ENCODE measurements at regions not wholly inside any gene's neighbourhood (a gene's known extent, or its start where the extent isn't known, plus 50 kb on each side); places are given as distances from the start of the nearest gene placed in this dataset.

DNA sequence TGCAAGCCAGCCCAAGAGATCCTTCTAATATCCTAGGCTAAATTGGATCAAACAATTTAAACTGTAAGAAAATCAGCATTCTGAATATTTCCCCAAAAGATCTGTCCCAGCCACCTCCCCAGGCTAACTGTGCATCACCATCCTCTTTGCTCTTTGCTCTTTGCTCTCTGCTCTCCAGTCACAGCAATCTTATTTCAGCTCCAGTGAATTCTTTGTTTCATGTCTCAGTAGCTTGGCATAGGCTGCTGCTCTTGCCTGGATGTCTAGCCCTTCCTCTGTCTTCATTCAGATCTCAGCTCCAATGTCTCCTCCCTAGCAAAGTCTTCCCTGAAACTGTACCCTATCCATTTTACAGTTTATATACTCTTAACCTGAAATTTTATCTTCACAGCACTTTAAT is 399.8 kb upstream of the USP15 start:
- in situ Hi-C loops (cut with HindIII; ENCODE audit: low pct_ligation_motif_present, low pct_unique_long_range_greater_than_20kb, low sequenced_read_pairs): no loop called here
- DNase-seq: no peak

DNA sequence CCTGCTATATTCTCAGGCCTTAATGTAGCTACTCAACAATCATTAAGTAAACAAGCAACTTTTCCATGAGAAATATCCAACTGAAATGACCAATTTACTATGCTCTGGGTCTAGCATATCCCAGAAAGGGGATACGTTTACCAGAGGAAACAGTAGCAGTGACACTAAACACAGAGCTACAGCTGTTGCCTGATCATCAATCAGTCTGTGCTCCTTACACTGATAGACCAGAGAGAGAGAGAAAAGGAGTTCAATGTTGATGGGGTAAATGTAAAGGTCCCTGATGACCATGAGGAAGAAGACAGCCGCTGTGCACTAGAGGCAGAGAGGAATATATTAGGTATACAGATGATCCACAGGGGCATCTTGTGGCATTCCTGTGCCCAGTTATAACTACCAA is 397.2 kb upstream of the USP15 start:
- no peak for DNase-seq
- in situ Hi-C loops (cut with HindIII; ENCODE audit: low pct_ligation_motif_present, low pct_unique_long_range_greater_than_20kb, low sequenced_read_pairs): no loop called here

DNA sequence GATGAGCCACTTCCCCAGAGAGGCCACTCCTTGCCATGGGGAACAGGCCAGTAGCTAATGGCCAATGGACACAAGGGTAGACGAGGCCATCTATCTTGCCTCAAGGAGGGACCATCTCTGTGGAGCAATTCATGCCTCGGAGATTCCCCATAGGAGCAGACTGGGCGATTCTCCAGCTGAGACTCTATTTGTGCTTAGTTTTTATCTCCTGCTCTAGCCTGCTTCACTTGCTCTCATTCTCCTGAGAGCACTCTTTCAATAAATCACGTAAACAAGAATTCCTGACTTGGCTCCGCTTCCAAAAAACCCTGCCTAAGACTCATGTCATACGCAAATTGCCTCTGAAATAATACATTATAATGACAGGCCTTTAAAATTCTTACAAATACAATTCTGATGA is 396.4 kb upstream of the USP15 start:
- no peak for DNase-seq
- in situ Hi-C loops (cut with HindIII; ENCODE audit: low pct_ligation_motif_present, low pct_unique_long_range_greater_than_20kb, low sequenced_read_pairs): no loop called here

DNA sequence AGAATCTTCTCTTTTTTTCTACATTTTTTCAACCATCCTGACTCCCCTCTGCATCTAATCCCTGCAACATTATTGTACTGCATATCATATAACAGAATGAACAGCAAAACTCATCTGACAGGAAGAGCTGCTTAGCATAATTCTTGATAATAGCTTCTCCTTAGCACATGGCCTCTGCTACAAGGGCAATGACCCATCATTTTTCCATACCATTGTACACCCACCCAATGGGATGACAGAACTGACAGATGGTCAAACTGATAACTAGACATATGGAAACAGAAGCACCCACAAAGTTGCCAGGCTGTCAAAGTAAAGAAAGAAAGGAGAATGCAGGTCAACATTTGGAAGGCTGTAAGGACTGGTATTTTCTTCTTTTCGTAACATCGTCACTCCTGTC is 390.4 kb upstream of the USP15 start:
- in situ Hi-C loops (cut with HindIII; ENCODE audit: low pct_ligation_motif_present, low pct_unique_long_range_greater_than_20kb, low sequenced_read_pairs): no loop called here
- no peak for DNase-seq

DNA sequence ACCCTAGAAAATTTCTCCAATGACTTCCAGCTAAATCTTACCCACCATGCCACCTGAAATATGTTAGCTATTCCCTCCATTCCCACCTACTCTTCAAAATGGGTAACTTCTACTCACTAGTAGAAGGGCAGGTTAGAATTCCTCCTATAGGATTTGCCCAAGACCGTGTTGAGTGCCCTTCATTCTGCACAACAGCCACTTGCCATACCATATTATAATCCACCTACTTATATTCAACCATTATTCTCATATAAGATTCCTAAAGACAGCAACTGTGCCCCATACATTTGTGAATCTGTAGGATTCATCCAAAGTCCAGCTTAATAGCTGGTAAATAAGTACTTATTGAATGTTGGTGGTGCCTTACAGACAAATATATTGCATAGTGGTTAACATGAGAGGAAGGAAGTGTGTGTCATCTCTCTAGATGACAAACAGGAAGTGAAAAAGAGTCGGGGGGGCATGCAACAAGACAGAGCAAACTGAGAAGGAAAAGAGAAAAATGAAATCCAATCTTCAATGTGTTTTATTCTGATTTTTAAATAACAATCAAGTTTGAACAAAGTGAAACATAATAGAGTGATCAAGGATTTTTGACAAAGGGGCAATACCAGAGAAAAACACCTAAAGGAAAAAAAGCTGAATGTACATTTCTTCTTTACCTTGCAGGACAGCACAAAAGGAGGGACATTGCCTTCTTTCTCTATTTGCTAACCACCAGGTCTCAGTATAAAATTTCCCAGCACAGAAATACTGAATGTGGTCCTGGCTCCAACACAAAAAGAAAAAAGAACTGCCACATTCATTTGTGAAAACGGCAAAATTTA is 389.3 kb upstream of the USP15 start:
- DNase-seq: no peak
- in situ Hi-C loops (cut with HindIII; ENCODE audit: low pct_ligation_motif_present, low pct_unique_long_range_greater_than_20kb, low sequenced_read_pairs): no loop called here

DNA sequence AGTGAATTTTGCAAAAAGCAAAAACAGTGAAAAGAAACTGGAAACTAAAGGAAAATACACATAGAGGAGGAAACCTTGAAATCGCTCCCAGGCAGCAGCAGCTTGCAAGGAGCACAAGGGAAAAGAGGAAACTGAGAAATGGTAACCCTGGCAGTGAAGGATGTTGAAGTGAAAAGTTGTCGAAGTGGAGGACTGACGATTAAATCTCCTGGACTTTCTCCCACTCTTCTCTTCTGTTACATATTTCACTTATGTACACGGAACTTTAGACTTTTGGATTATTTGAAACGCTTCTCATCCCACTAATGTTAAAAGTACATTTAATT is 388.8 kb upstream of the USP15 start:
- in situ Hi-C loops (cut with HindIII; ENCODE audit: low pct_ligation_motif_present, low pct_unique_long_range_greater_than_20kb, low sequenced_read_pairs): no loop called here
- no peak for DNase-seq

DNA sequence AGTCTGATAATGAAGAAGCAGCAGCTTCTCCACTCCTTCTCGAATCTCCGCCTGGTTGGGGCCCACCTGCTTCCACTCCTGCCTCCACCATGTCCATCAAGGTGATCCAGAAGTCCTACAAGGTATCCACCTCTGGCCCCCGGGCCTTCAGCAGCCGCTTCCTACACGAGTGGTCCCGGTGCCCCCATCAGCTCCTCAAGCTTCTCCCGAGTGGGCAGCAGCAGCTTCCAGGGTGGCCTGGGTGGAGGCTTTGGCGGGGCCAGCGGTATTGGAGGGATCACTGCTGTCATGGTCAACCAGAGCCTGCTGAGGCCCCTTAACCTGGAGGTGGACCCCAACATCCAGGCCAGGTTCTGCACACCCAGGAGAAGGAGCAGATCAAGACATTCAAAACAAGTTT is 381.0 kb upstream of the USP15 start:
- DNase-seq: no peak
- in situ Hi-C loops (cut with HindIII; ENCODE audit: low pct_ligation_motif_present, low pct_unique_long_range_greater_than_20kb, low sequenced_read_pairs): no loop called here

DNA sequence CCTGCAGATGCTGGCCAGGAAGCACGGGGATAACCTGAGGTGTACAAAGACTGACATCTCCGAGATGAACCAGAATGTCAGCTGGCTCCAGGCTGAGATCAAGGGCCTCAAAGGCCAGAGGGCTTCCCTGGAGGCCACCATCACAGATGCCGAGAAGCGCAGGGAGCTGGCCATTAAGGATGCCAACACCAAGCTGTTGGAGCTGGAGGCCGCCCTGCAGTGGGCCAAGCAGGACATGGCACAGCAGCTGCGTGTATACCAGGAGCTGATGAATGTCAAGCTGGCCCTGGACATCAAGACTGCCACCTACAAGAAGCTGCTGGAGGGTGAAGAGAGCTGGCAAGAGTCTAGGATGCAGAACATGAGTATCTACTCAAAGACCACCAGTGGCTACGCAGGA is 380.0 kb upstream of the USP15 start:
- in situ Hi-C loops (cut with HindIII; ENCODE audit: low pct_ligation_motif_present, low pct_unique_long_range_greater_than_20kb, low sequenced_read_pairs): no loop called here
- no peak for DNase-seq

DNA sequence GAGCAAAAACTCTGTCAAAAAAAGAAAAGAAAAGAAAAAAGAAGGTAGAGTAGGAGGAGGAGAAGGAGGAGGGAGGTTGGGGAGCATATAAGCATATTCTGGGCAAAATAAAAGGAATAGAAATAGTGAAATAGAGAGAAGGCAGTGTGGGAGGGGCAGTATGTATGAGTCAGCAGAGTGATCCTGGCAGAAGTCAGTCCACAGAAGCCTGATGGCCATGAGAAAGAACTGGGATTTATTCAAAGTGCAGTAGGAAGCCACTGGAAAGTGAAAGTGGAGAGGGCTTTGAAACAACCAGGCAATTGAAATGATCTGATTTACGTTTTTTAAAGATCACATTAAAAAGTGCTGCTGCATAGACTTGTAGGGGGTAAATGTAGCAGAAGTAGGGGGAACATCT is 368.6 kb upstream of the USP15 start:
- no peak for DNase-seq
- in situ Hi-C loops (cut with HindIII; ENCODE audit: low pct_ligation_motif_present, low pct_unique_long_range_greater_than_20kb, low sequenced_read_pairs): no loop called here

DNA sequence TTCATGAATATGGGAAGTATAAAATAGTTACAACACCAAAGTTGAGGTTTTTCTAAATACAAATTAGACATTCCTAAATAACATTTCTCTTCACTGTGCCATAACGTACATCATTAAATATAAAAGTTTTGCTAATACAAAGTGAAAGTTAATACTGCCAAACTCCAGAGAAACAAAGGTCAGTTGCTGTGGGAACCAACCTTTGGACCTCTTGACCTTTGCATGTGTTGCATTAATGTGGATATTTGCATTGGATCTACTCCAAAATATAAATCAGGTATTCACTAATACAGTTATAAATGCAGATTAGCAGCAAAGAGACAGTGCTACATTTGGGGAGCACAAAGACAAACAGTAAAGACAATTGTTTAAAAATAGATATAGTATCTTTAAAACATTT is 366.0 kb upstream of the USP15 start:
- DNase-seq: no peak
- in situ Hi-C loops (cut with HindIII; ENCODE audit: low pct_ligation_motif_present, low pct_unique_long_range_greater_than_20kb, low sequenced_read_pairs): no loop called here

DNA sequence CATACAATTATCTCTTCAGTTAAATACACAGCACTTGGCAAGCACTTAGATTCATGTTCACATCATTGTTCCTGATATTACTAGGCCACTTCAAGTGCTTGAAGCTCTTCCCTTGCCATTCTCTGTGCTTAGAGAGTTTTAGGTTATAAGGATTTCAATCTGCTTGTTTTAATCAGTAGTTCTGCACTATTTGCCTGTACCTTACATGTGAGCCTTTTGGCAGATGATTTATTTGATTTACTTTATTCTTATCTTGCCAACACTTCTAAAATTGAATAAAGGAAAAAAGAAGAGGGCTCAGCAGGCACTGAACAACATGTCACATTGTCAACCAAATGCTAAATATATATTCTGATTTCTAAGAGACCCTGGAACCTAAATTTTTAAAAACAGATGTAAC is 363.8 kb upstream of the USP15 start:
- in situ Hi-C loops (cut with HindIII; ENCODE audit: low pct_ligation_motif_present, low pct_unique_long_range_greater_than_20kb, low sequenced_read_pairs): no loop called here
- DNase-seq: no peak

DNA sequence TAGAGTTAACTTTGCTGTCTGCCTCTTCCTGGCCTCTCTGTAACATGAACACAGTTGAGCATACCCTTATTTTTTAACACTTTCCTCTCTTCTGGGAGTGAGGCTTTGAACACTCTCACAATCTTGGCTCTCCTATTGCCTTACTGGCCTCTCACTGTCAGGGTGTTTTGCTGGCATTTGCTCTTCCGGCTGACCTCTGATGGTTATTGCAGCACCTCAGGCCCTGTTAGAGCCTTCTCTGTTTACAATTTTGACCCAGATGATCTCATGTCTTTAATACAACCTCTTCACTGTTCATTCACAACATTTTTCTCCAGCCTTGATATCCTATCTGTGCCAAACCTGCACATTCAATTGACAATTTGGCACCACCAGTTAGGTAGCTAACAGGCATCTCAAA is 357.8 kb upstream of the USP15 start:
- no peak for DNase-seq
- in situ Hi-C loops (cut with HindIII; ENCODE audit: low pct_ligation_motif_present, low pct_unique_long_range_greater_than_20kb, low sequenced_read_pairs): no loop called here

DNA sequence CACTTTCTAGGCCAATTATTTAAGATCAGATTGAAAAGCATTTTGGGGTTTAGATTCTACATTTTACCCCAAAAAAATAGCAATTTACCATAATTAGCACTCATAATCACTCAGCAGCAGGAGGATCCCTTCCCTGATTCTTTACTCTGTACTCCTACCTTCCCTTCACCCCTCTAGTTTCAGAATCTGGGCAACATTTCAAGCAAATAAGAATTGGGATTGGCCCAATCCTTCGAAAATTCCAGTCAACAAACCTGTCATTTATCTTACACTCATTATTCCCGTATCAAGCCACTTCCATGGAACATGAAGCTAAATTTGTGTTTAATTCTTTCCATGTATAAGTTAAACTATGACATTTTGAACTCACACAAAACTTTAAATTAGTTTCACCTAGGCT is 349.1 kb upstream of the USP15 start:
- in situ Hi-C loops (cut with HindIII; ENCODE audit: low pct_ligation_motif_present, low pct_unique_long_range_greater_than_20kb, low sequenced_read_pairs): no loop called here
- DNase-seq: no peak

DNA sequence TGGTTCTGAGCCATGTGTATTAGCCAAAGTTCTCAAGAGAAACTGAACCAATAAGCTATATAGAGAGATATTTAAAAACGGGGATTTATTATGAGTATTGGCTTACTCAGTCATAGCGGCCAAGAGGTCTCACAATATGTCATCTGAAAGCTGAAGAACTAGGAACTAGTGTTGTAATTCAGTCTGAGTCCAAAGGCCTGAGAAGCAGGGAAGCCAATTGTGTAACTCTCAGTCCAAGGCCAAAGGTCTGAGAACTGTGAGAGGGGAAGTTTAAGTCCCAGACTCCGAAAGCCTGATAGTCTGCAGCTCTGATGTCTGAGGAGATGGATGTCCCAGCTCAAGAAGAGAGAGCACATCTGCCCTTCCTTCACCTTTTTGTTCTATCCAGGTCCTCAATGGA is 344.8 kb upstream of the USP15 start:
- in situ Hi-C loops (cut with HindIII; ENCODE audit: low pct_ligation_motif_present, low pct_unique_long_range_greater_than_20kb, low sequenced_read_pairs): no loop called here
- DNase-seq: no peak

DNA sequence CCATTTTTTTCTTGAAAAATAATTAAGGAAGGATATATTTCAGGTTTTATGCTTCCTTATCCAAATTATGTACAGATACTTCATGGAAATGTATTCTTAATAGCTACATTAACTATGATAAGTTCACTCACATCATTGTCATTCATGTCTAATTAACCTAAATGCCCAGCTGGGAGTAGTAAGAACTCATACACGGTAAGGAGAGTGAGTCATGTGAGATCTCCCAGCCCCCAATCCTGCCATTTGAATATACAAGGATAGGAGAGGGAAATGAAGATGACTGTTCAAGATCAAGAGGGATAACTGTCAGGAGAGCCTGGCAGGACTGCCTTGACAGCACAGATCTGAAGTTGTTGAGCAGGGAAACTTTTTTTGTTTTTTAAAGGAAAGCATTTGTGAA is 343.4 kb upstream of the USP15 start:
- DNase-seq: no peak
- in situ Hi-C loops (cut with HindIII; ENCODE audit: low pct_ligation_motif_present, low pct_unique_long_range_greater_than_20kb, low sequenced_read_pairs): no loop called here

DNA sequence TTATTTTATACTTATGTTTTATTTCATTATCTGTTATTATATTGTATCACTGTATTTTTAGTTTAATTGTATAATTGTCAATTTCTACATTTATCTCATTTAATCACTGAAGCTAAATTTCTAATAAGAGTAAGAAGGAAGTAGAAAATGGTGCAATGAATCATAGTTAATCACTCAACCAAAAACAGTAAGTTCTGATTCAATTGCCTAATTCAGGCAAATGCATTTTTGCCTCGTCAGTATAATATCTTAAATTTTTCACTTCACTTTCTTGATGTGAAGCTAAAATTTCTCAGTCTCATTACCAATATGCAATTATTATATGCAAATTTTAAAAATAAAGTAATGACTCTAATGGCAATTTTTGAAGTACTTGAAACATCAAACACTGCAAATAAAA is 340.5 kb upstream of the USP15 start:
- DNase-seq: no peak
- in situ Hi-C loops (cut with HindIII; ENCODE audit: low pct_ligation_motif_present, low pct_unique_long_range_greater_than_20kb, low sequenced_read_pairs): no loop called here

DNA sequence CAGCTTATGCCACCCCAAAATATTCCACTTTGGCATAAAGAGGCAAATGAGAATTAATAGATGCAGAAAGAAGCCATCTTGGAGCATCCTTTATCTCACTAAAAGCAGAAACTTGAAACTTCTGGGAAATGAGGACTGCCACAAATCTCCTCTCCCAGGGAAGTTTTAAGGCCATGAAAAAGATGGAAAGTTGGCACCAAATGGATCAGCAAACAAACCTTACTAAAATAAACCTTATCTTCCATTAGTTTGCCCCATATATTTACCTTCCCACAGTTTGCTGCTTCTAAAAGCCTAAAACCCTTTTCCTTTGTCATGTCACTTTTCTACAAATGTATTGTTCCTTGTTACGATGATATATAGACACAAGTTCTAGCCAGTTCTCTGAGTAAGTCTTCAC is 340.0 kb upstream of the USP15 start:
- DNase-seq: no peak
- in situ Hi-C loops (cut with HindIII; ENCODE audit: low pct_ligation_motif_present, low pct_unique_long_range_greater_than_20kb, low sequenced_read_pairs): no loop called here

DNA sequence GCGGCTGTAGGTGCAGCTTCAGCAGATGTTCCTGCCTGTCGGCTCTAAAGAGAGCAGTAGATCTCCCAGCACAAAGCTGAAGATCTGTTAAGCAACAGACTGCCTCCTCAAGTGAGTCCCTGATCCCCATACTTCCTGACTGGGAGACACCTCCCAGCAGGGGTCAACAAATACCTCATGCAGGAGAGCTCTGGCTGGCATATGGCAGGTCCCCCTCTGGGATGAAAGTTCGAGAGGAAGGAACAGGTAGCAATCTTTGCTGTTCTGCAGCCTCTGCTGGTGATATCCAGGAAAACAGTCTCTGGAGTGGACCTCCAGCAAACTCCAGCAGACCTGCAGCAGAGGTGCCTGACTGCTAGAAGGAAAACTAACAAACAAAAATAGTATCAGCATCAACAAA is 337.1 kb upstream of the USP15 start:
- in situ Hi-C loops (cut with HindIII; ENCODE audit: low pct_ligation_motif_present, low pct_unique_long_range_greater_than_20kb, low sequenced_read_pairs): no loop called here
- DNase-seq: no peak

DNA sequence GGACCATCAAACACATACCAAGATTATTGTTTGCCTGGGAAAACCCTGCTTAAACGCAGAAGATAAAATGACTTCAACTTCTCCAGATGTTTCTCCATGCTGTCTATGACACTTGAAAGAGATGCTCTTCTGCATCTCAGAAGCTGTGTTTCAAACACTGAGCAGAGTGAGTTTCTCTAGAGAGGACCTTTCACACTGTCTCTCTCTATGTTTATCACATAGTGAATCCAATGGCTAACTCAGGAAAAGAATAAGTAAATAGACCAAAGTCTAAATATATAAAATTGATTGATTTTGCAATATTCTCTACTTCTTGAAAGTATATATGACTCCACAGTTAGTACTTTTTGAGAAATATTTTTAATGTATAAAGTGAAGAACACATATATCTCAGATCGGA is 325.6 kb upstream of the USP15 start:
- DNase-seq: no peak
- in situ Hi-C loops (cut with HindIII; ENCODE audit: low pct_ligation_motif_present, low pct_unique_long_range_greater_than_20kb, low sequenced_read_pairs): no loop called here

DNA sequence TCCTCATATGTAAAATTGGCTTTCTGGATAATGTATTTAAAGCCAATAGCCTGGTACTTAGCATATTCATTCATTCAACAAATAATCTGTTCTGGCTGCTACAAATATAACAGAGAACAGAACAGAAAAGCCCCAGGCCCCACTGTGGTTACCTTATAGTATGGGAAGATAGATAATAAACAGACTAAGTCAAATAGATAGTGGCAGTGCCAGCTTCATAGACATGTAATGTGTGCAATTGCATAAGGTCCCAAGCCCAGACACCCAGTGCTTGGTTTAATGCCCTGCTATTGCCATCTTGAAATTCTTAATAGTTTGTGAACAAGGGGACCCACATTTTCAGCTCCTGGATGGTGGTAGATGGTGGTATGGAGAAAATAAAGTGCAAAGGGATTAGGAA is 320.2 kb upstream of the USP15 start:
- DNase-seq: no peak

DNA sequence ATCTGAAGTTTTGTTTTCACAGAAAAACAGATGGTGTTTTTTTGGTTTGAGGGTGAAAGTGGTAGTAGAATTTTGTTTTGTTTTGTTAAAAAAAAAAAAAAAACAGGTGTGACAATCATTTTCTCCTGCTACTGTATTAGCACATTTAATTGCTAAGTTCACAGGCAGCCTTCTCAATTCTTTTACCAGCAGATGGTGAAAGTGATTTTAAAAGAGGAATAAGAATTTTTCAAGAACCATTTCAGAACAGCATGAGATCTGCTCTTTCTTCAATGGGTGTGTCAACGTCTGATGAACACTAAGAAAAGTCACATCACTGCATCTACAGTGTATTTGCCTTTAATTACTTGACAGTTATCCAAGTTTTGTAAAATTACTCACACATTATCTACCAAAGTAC is 303.7 kb upstream of the USP15 start:
- in situ Hi-C loops (cut with HindIII; ENCODE audit: low pct_ligation_motif_present, low pct_unique_long_range_greater_than_20kb, low sequenced_read_pairs): no loop called here
- no peak for DNase-seq

More for the DNA sequence above, 320.2 kb upstream of the USP15 start:
- in situ Hi-C loops (cut with HindIII; ENCODE audit: low pct_ligation_motif_present, low pct_unique_long_range_greater_than_20kb, low sequenced_read_pairs): no loop called here

All from ACHN (cell line).